Epithelial cell of proximal tubule (primary cell): ENCODE measurements at regions not wholly inside any gene's neighbourhood (a gene's known extent, or its start where the extent isn't known, plus 50 kb on each side); places are given as distances from the start of the nearest gene placed in this dataset.

Source experiments
- DNase-seq: peaks from one replicate; pipeline ENCODE4 v3.0.0-alpha.2; 2011; ENCODE audit warnings: low read depth
- H3K4me3 ChIP-seq: 2 replicates; pipeline ENCODE4 v1.5.1; 2011; ENCODE audit warnings: low read depth, mild to moderate bottlenecking, low read length
- TF ChIP-seq, protein P1 (sequence below): conservative IDR thresholded peaks from 2 replicates; pipeline ENCODE4 v1.5.1; 2012; ENCODE audit warnings: low read depth, mild to moderate bottlenecking, low read length

DNA sequence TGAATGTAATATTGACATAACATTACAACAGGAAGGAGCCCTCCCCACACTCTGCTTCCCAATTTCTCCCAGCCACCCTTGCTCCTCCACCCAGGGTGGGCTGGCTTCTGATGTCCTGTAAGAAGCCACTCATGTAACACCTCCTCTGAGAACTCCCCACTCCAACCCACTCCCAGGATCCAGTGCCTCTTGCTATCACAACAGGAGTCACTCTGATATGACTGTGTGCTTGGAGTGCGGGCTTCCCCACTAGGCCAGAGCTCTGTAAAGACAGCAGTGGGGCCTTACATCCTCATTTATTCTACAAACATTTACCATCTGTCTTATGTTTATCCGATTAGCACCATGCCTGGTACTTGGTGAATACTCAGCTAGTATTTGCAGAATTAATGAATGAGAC, 65.1 kb downstream of the PTGR3 start:
- no peak for DNase-seq
- H3K4me3 ChIP-seq = no peak overlapping the region
- TF ChIP-seq, protein P1, sequence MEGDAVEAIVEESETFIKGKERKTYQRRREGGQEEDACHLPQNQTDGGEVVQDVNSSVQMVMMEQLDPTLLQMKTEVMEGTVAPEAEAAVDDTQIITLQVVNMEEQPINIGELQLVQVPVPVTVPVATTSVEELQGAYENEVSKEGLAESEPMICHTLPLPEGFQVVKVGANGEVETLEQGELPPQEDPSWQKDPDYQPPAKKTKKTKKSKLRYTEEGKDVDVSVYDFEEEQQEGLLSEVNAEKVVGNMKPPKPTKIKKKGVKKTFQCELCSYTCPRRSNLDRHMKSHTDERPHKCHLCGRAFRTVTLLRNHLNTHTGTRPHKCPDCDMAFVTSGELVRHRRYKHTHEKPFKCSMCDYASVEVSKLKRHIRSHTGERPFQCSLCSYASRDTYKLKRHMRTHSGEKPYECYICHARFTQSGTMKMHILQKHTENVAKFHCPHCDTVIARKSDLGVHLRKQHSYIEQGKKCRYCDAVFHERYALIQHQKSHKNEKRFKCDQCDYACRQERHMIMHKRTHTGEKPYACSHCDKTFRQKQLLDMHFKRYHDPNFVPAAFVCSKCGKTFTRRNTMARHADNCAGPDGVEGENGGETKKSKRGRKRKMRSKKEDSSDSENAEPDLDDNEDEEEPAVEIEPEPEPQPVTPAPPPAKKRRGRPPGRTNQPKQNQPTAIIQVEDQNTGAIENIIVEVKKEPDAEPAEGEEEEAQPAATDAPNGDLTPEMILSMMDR = no peak

DNA sequence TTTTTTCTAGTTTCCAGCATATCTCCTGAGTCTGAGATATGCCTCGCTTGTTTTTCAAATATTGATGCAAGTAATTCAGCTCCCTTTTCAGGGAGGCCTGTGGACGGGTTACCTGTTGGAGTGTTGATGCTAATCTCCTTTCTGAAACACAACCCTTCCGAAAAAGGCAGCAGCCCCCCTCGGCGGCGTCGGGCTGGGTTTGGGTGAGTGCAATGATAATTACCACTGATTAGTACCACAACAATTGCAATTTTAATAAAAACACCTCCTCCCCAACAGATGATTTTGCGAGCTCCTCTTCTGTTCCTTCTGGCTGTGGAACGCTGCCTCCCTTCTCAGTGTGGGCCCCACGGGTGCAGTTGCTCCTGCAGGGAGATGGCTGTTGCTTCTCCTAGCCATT, 66.3 kb downstream of the PTGR3 start:
- no peak overlapping the region for H3K4me3 ChIP-seq
- DNase-seq = no peak
- TF ChIP-seq, protein P1 = no peak

DNA sequence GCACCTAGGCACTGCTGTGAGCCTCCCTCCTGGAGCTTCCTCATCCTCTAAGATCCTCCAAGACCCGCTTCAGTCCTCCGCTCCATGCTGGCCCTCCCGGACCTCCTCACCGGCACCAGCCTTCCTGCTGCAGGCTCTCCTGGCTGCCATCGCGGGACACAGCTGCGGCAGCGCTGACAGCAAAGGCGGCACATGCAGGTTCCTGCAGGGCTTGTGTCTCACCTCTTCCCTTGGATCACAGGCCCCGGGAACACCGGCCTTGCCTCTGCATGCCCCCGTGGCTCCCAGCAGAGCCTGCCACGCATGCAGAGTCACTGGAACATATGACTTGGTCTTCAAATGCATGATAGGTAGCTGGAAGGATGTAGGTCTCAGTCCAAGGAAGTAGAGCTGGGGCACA, 67.2 kb downstream of the PTGR3 start:
- TF ChIP-seq, protein P1 = no peak
- H3K4me3 ChIP-seq = no peak overlapping the region
- no peak for DNase-seq

DNA sequence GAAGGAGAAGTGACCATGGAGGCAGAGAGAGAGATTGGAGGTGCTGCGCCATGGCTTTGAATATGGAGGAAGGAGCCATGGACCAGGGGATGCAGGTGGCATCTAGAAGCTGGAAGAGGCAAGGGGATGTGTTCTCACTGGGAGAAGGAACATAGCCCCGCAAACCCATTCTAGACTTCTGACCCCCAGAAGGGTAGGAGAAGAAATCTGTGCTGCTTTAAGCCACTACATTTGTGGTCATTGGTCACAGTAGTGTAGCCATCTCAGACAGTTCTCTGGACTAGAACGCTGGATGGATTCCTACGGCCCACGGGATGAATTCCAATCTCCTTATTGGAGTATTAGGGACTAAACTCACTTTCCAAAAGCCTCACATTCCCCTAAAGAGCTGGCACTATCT, 67.8 kb downstream of the PTGR3 start:
- DNase-seq = no peak
- no peak overlapping the region for H3K4me3 ChIP-seq
- TF ChIP-seq, protein P1 = no peak

DNA sequence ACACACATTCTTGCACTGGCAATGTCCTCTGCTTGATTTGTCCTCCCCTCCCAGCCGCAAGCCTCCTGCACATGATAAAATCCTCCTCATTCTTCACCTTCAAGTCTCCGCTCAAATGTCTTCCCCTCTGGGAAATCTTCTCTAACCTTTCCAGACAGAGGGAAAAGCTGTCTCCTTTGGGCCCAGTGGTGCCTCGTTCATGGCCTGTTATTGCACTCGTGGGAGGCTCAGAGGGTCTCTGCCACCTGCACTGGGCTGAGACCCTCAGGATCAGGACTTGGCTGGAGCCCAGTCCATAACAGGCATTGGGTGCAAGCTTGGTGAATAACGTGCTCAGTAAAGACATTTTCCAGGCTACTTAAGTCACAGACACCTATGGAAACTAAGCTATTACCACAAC, 68.6 kb downstream of the PTGR3 start:
- TF ChIP-seq, protein P1 = no peak
- H3K4me3 ChIP-seq = no peak overlapping the region
- no peak for DNase-seq

DNA sequence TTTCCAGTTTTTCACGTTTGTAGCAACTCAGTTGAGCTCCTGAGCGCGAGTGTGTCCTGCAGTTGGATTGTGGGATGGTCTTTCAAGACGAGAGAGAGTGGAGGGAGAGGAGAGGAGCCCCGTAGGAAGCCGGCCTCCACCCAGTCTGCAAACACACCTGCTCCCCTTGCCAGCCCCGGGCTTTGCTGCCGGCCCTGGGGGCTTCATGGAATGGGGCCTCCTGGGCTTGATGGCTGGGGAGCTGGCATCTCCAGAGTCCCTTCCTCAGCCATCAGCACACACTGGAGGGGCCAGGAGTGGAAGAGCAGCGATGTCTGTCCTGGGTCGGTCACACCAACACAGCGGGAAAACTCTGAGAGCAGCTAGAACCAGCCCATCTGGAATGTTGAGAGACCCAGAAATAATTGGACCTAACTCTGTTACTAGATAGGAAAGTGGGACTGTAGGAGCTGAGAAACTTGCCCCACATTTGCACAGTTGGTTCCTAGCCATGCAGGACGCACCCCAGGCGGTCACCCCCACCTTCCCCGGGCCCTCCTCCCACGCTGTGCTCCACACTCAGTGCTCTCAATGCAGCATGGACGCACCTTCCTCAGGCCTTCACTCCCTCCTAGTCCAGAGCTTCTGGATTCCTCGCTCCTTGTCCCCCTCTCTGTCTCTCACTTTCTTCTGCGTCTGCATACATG, 69.6 kb downstream of the PTGR3 start:
- no peak overlapping the region for H3K4me3 ChIP-seq
- no peak for DNase-seq
- TF ChIP-seq, protein P1 = no peak

DNA sequence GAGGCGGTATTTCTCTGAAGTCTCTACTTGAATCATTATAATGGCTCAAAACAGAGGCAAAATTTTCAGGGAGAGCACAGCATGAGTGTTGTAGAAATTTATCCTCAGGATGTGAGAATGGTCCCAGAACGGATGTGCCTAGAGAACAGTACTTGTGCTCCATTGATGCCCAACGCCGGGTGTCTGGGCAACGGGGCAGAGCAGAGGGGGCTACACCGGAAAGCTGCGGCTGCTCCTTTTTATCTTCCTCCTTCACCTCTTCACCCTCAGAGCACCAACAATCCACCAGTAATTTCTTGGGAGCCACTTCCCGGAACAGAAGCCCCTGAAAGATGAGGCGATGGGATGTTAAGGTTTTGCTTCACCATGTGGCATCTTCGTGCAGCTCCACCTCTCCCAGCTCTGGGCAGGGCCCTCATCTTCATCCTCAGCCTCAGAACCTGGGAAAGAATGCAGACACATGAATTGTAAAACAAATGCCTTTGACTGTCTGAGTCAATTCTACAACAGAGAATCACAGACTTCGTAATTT, 71.5 kb downstream of the PTGR3 start:
- TF ChIP-seq, protein P1 = no peak

More for the DNA sequence above, 71.5 kb downstream of the PTGR3 start:
- no peak for DNase-seq
- no peak overlapping the region for H3K4me3 ChIP-seq
